Skeletal muscle satellite cell (primary cell): ENCODE measurements at regions not wholly inside any gene's neighbourhood (a gene's known extent, or its start where the extent isn't known, plus 50 kb on each side); places are given as distances from the start of the nearest gene placed in this dataset.

Experiments
- H3K27me3 ChIP-seq: 2 replicates; pipeline ENCODE4 v1.7.0; 2013; ENCODE audit warnings: low read length; ENCODE audit not compliant: control insufficient read depth, insufficient read depth
- H3K36me3 ChIP-seq: 2 replicates; pipeline ENCODE4 v1.7.0; 2013; ENCODE audit warnings: mild to moderate bottlenecking, control low read depth, low read length; ENCODE audit not compliant: insufficient read depth
- H3K4me1 ChIP-seq: 2 replicates; pipeline ENCODE4 v1.7.0; 2013; ENCODE audit warnings: low read length; ENCODE audit not compliant: control insufficient read depth, insufficient read depth
- H3K4me2 ChIP-seq: 2 replicates; pipeline ENCODE4 v1.7.0; 2013; ENCODE audit warnings: mild to moderate bottlenecking, low read length
- H3K4me3 ChIP-seq: 2 replicates; pipeline ENCODE4 v1.7.0; 2013; ENCODE audit warnings: low read length
- H3K9ac ChIP-seq: 2 replicates; pipeline ENCODE4 v1.7.0; 2013; ENCODE audit warnings: mild to moderate bottlenecking, low read depth, low read length, moderate library complexity
- H3K9me3 ChIP-seq: replicated peaks from 2 replicates; pipeline ENCODE4 v1.7.0; 2013; ENCODE audit warnings: mild to moderate bottlenecking, control low read depth, low read length

- H3K9ac ChIP-seq, result no peak overlapping the region
- H3K9me3 ChIP-seq, result peaks cover 10% of the 10 kb centered on the region
- no peak overlapping the region for H3K4me2 ChIP-seq
- H3K27me3 ChIP-seq, result no peaks in the 10 kb centered on the region
- no peaks in the 10 kb centered on the region for H3K4me1 ChIP-seq
- no peaks in the 10 kb centered on the region for H3K36me3 ChIP-seq
- no peak overlapping the region for H3K4me3 ChIP-seq
Observed at GRCh38 chr22:48829908-48830307, 997.8 kb downstream of the BRD1 start.

DNA sequence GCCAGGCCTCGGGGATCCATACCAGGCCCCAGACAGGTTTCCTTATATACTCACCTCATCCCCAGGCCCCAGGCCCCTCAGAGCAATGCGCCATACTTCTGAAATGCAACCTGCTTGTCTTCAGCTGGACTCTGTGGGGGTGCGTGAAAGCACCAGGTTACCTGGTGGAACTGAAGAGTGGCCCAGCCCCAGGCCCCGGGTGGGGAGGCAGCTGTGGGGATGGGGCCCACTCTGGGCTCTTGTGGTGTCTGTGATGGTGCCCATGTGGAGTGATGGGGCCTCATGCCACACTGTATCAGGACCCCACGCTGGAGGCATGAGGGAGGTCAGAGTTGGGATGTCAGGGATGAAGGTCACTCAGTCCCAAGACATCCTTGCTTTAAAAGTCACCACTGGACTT is 999.0 kb downstream of the BRD1 start:
- H3K36me3 ChIP-seq, result no peaks in the 10 kb centered on the region
- H3K9me3 ChIP-seq, result peaks cover 10% of the 10 kb centered on the region
- H3K4me3 ChIP-seq, result no peak overlapping the region
- no peak overlapping the region for H3K4me2 ChIP-seq
- no peaks in the 10 kb centered on the region for H3K4me1 ChIP-seq
- H3K27me3 ChIP-seq, result no peaks in the 10 kb centered on the region
- H3K9ac ChIP-seq, result no peak overlapping the region

GRCh38 chr22:48827904-48828555 is 999.6 kb downstream of the BRD1 start:
- Histone ChIP-seq H3K36me3 (no peaks in the 10 kb centered on the region), H3K4me1 (no peaks in the 10 kb centered on the region), H3K4me2 (no peak overlapping the region), H3K27me3 (no peaks in the 10 kb centered on the region), H3K9ac (no peak overlapping the region), H3K4me3 (no peak overlapping the region), H3K9me3 (peaks cover 13% of the 10 kb centered on the region)

DNA sequence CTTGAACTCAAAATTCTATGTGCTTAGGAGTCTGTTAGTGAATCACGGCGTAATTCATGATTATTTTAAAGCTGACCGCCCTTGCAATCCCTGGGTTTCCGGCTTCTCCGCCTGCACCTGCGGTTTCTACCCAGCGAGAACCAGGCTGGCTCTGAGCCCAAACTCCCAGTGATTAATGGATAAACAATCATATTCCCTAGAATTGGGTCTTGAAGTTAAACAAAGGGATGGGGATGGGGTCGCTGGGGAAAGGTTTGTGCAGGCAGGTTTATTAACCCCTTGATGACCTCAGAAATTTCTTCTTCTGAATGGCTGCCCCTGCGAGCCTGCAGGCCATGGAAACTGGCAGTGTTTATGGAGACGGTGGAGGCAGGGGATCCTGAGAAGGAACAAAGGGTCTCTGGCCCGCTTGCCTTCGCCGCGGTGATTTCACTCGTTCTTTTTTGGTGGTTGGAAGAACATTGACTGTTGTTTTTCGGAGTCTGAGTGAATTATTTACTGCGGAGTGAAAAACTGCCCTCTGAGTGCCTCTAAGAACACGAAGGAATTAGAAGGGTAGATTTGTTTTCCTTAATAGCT is 1000.3 kb downstream of the BRD1 start:
- Histone ChIP-seq H3K36me3 (no peaks in the 10 kb centered on the region), H3K4me2 (no peak overlapping the region), H3K4me3 (no peak overlapping the region), H3K27me3 (no peaks in the 10 kb centered on the region), H3K9me3 (peaks cover 16% of the 10 kb centered on the region), H3K4me1 (no peaks in the 10 kb centered on the region), H3K9ac (no peak overlapping the region)

- Histone ChIP-seq H3K4me2 (no peak overlapping the region), H3K36me3 (no peaks in the 10 kb centered on the region), H3K9me3 (peaks cover 19% of the 10 kb centered on the region), H3K27me3 (no peaks in the 10 kb centered on the region), H3K9ac (no peak overlapping the region), H3K4me1 (no peaks in the 10 kb centered on the region), H3K4me3 (no peak overlapping the region)
Observed at GRCh38 chr22:48826546-48826945, 1001.1 kb downstream of the BRD1 start.

DNA sequence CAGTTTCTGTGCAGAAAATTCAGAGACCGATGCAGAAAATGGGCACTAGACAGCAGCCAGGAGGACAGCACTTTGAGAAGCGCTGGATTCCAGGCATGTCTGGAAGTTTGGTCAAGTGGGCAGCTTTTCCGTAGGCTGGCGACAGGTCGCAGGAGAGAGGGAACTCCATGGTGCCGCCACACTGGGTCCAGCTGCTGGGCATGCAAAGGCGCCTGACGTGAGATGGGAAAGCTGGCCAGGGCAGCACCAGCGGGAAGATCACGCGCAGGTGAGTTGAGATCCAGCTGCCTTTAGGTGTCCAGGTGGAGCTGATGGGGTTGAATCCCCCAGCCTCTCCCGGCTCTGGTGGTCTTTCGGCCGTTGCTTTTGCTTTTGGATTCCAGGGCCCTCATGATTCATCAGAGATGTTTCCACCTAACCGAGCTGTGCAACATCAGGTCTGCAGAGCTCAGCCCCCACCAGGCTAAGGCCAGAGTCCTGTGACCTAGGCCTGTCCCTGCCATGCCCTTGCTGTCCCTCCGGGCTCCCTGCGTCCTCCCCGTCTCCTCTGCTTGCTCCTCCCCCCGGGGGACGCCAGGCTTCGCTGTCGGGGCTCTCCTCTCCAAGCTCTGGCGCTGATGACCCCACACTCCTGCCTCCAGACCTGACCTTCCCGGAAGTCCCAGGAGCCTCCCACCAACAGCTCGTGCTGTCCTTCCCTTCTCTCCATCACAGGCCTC is 1001.7 kb downstream of the BRD1 start:
- H3K4me1 ChIP-seq, result no peaks in the 10 kb centered on the region
- H3K4me2 ChIP-seq, result no peak overlapping the region
- no peak overlapping the region for H3K9ac ChIP-seq
- H3K27me3 ChIP-seq, result no peaks in the 10 kb centered on the region
- H3K4me3 ChIP-seq, result no peak overlapping the region
- H3K36me3 ChIP-seq, result no peaks in the 10 kb centered on the region
- H3K9me3 ChIP-seq, result peaks cover 21% of the 10 kb centered on the region

GRCh38 chr22:48824712-48825651 is 1002.7 kb downstream of the BRD1 start:
- no peaks in the 10 kb centered on the region for H3K27me3 ChIP-seq
- no peaks in the 10 kb centered on the region for H3K36me3 ChIP-seq
- no peak overlapping the region for H3K4me2 ChIP-seq
- no peak overlapping the region for H3K9ac ChIP-seq
- H3K4me3 ChIP-seq, result no peak overlapping the region
- peaks cover 30% of the 10 kb centered on the region for H3K9me3 ChIP-seq
- no peaks in the 10 kb centered on the region for H3K4me1 ChIP-seq

DNA sequence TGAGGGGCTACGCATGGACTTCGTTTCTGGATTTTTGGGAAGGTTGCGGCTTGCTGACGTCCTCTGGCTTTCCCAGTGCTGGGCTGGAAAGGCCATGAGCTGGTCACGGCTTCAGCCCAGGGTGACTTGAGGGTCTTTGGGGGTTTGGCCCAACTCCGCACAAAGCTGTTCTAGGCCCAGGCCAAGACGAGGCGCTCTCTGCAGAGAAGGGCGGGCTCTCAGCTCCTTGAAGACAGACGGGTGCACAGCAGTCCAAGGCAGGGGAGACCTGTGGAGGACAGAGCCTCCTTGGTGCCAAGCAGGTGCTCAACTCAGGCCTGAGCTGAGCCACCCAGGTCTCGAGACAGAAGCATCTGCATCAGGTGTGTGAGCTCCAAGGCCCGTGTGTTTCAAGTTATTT is 1003.7 kb downstream of the BRD1 start:
- no peak overlapping the region for H3K4me2 ChIP-seq
- no peaks in the 10 kb centered on the region for H3K36me3 ChIP-seq
- no peak overlapping the region for H3K9ac ChIP-seq
- no peak overlapping the region for H3K4me3 ChIP-seq
- no peaks in the 10 kb centered on the region for H3K27me3 ChIP-seq
- H3K4me1 ChIP-seq, result no peaks in the 10 kb centered on the region
- peaks cover 31% of the 10 kb centered on the region for H3K9me3 ChIP-seq

- Histone ChIP-seq H3K4me2 (no peak overlapping the region), H3K36me3 (no peaks in the 10 kb centered on the region), H3K4me1 (no peaks in the 10 kb centered on the region), H3K27me3 (no peaks in the 10 kb centered on the region), H3K9me3 (peaks cover 31% of the 10 kb centered on the region), H3K4me3 (no peak overlapping the region), H3K9ac (no peak overlapping the region)
Observed at GRCh38 chr22:48822278-48823233, 1005.1 kb downstream of the BRD1 start.

GRCh38 chr22:48821727-48822126 is 1005.9 kb downstream of the BRD1 start:
- H3K4me3 ChIP-seq, result no peak overlapping the region
- H3K9ac ChIP-seq, result no peak overlapping the region
- peaks cover 34% of the 10 kb centered on the region for H3K9me3 ChIP-seq
- no peak overlapping the region for H3K4me2 ChIP-seq
- no peaks in the 10 kb centered on the region for H3K27me3 ChIP-seq
- H3K36me3 ChIP-seq, result no peaks in the 10 kb centered on the region
- H3K4me1 ChIP-seq, result no peaks in the 10 kb centered on the region
